IMR-90 (cell line): ENCODE measurements at regions not wholly inside any gene's neighbourhood (a gene's known extent, or its start where the extent isn't known, plus 50 kb on each side); places are given as distances from the start of the nearest gene placed in this dataset.

Source experiments
- ATAC-seq: fragments of 200-7000 bp; cut with Tn5 transposase; 2 replicates; pipeline ENCODE4 v1.9.1; 2020; ENCODE audit warnings: low read depth, mild to moderate bottlenecking, moderate library complexity
- BruUV-seq: library from RNA; stranded (reverse); fragments of 400-500 nt; replicated peaks from 2 replicates; lab custom pipeline; 2021; lab: Mats Ljungman, UMichigan
- CTCF ChIA-PET: fragments of 300-600 bp; formaldehyde crosslinking; extraction: SDS; loops from one replicate; lab custom pipeline; 2021; ENCODE audit warnings: antibody characterized with exemption; lab: Yijun Ruan, JAX
- POLR2A ChIA-PET: fragments of 300-600 bp; sonication (Branson Sonifier 250); formaldehyde crosslinking; loops from one replicate; lab custom pipeline; 2022; ENCODE audit warnings: antibody characterized with exemption; ENCODE audit not compliant: unreplicated experiment; lab: Charles Lee
- DNase-seq: peaks from one replicate; pipeline ENCODE4 v3.0.0; 2013
- H2AFZ ChIP-seq: replicated peaks from 2 replicates; pipeline ENCODE3; 2013; ENCODE audit warnings: low read length, mild to moderate bottlenecking; ENCODE audit not compliant: poor library complexity
- H2AK5ac ChIP-seq: 2 replicates; pipeline ENCODE4 v1.6.1; 2013; ENCODE audit warnings: low read depth, low read length, inconsistent platforms
- H2AK9ac ChIP-seq: replicated peaks from 2 replicates; pipeline ENCODE3; 2013; ENCODE audit warnings: mild to moderate bottlenecking, low read depth, low read length, moderate library complexity; ENCODE audit not compliant: poor library complexity
- H2BK120ac ChIP-seq: 2 replicates; pipeline ENCODE4 v1.6.1; 2013; ENCODE audit warnings: low read depth, low read length, inconsistent platforms
- H2BK15ac ChIP-seq: 3 replicates; pipeline ENCODE4 v1.6.1; 2013; ENCODE audit warnings: low read depth, low read length, inconsistent platforms
- H2BK20ac ChIP-seq: 2 replicates; pipeline ENCODE4 v1.6.1; 2013; ENCODE audit warnings: low read depth, mild to moderate bottlenecking, inconsistent platforms, low read length, moderate library complexity
- H2BK5ac ChIP-seq: 2 replicates; pipeline ENCODE4 v1.6.1; 2013; ENCODE audit warnings: mild to moderate bottlenecking, low read depth, low read length, inconsistent platforms; ENCODE audit not compliant: poor library complexity, severe bottlenecking
- H3K14ac ChIP-seq: replicated peaks from 2 replicates; pipeline ENCODE4 v1.6.1; 2013; ENCODE audit warnings: low read depth, low read length, inconsistent platforms
- H3K18ac ChIP-seq: 2 replicates; pipeline ENCODE4 v1.6.1; 2013; ENCODE audit warnings: low read depth, low read length, control low read depth
- H3K23ac ChIP-seq: 2 replicates; pipeline ENCODE4 v1.6.1; 2013; ENCODE audit warnings: low read depth, low read length, inconsistent platforms
- H3K27ac ChIP-seq: 2 replicates; pipeline ENCODE4 v1.5.1; 2013; ENCODE audit warnings: mild to moderate bottlenecking, control low read depth, low read length; ENCODE audit not compliant: insufficient read depth
- H3K27me3 ChIP-seq: 2 replicates; pipeline ENCODE4 v1.6.1; 2013; ENCODE audit warnings: low read length; ENCODE audit not compliant: control insufficient read depth, insufficient read depth
- H3K36me3 ChIP-seq: 2 replicates; pipeline ENCODE4 v1.6.1; 2013; ENCODE audit warnings: low read length, mixed read lengths; ENCODE audit not compliant: control insufficient read depth, insufficient read depth
- H3K4ac ChIP-seq: 2 replicates; pipeline ENCODE4 v1.6.1; 2013; ENCODE audit warnings: low read depth, low read length, inconsistent platforms
- H3K4me1 ChIP-seq: 2 replicates; pipeline ENCODE4 v1.6.1; 2013; ENCODE audit warnings: low read length, mixed read lengths; ENCODE audit not compliant: control insufficient read depth, insufficient read depth
- H3K4me2 ChIP-seq: 2 replicates; pipeline ENCODE4 v1.6.1; 2013; ENCODE audit warnings: low read depth, mild to moderate bottlenecking, control low read depth, low read length, moderate library complexity
- H3K4me3 ChIP-seq: 2 replicates; pipeline ENCODE4 v1.5.1; 2013; ENCODE audit warnings: low read depth, mild to moderate bottlenecking, control low read depth, low read length, moderate library complexity; ENCODE audit not compliant: insufficient read depth
- H3K56ac ChIP-seq: 2 replicates; pipeline ENCODE4 v1.6.1; 2013; ENCODE audit warnings: low read length, inconsistent platforms; ENCODE audit not compliant: insufficient read depth; ENCODE audit errors: extremely low read depth
- H3K79me1 ChIP-seq, 2 experiments: 2 replicates each; pipeline ENCODE4 v1.6.1; 2013; ENCODE audit warnings: low read length in 2 of 2, inconsistent platforms in 1 of 2, low read depth in 1 of 2
- H3K9ac ChIP-seq: 2 replicates; pipeline ENCODE4 v1.6.1; 2013; ENCODE audit warnings: low read depth, low read length, control low read depth
- H3K9me1 ChIP-seq: 2 replicates; pipeline ENCODE4 v1.6.1; 2013; ENCODE audit warnings: low read length, inconsistent platforms; ENCODE audit not compliant: insufficient read depth
- H3K9me3 ChIP-seq: 2 replicates; pipeline ENCODE4 v1.6.1; 2013; ENCODE audit warnings: low read length; ENCODE audit not compliant: control insufficient read depth, insufficient read depth
- H4K20me1 ChIP-seq: 2 replicates; pipeline ENCODE4 v1.6.1; 2013; ENCODE audit warnings: low read length, inconsistent platforms; ENCODE audit not compliant: insufficient read depth
- H4K5ac ChIP-seq: 2 replicates; pipeline ENCODE4 v1.6.1; 2013; ENCODE audit warnings: mild to moderate bottlenecking, low read depth, low read length, control low read depth
- H4K8ac ChIP-seq, 2 experiments: 2 replicates each; pipeline ENCODE4 v1.6.1; 2013; ENCODE audit warnings: low read depth in 2 of 2, low read length in 2 of 2, control low read depth in 1 of 2, inconsistent platforms in 1 of 2
- H4K91ac ChIP-seq: 2 replicates; pipeline ENCODE4 v1.6.1; 2013; ENCODE audit warnings: low read depth, low read length, inconsistent platforms; ENCODE audit not compliant: insufficient read depth
- CHD1 ChIP-seq: IDR thresholded peaks from 2 replicates; pipeline ENCODE4 v1.6.1; 2012; ENCODE audit warnings: low read depth, low read length, improper control_type of control experiment
- MXI1 ChIP-seq: IDR thresholded peaks from 2 replicates; pipeline ENCODE4 v1.6.1; 2012; ENCODE audit warnings: low read depth, mild to moderate bottlenecking, low read length, moderate library complexity, borderline replicate concordance
- POLR2A ChIP-seq: IDR thresholded peaks from 2 replicates; pipeline ENCODE4 v1.6.1; 2012; ENCODE audit warnings: mild to moderate bottlenecking, low read depth, low read length
- RCOR1 ChIP-seq: IDR thresholded peaks from 2 replicates; pipeline ENCODE4 v1.6.1; 2012; ENCODE audit warnings: mild to moderate bottlenecking, low read length, improper control_type of control experiment; ENCODE audit not compliant: insufficient replicate concordance
- SMC3 ChIP-seq: fragments of 150-350 bp; IDR thresholded peaks from 2 replicates; pipeline ENCODE4 v1.6.1; 2016; ENCODE audit warnings: low read depth, mild to moderate bottlenecking, antibody characterized with exemption, low read length, moderate library complexity
- WGBS, 2 experiments: methylation state at CpG; one replicate each; pipeline versions ENCODE4 v1.1.5 to v1.1.7; 2013; ENCODE audit warnings: missing lambda C conversion rate in 2 of 2; ENCODE audit not compliant: insufficient read length in 1 of 2; ENCODE audit errors: extremely low coverage in 2 of 2; 5-methylcytosine and 5-hydroxymethylcytosine counted together
- dilution Hi-C: fragments of 300-500 bp; cut with HindIII; formaldehyde crosslinking; loops from one replicate; pipeline ENCODE4 v1.14.3; 2018; ENCODE audit warnings: low sequenced_read_pairs; ENCODE audit not compliant: unreplicated experiment
- in situ Hi-C: fragments of 300-500 bp; cut with MboI; formaldehyde crosslinking; loops from 3 replicates; pipeline ENCODE4 v1.14.3; 2019; ENCODE audit warnings: low sequenced_read_pairs, inconsistent platforms, mixed read lengths
- intact Hi-C: fragments of 100-400 bp; cut with micrococcal nuclease; formaldehyde crosslinking; loops from 2 replicates; pipeline ENCODE4 v1.10.0; 2022
- TF ChIP-seq, protein P1 (sequence below): conservative IDR thresholded peaks from 2 replicates; pipeline ENCODE4 v1.5.1; 2012; ENCODE audit warnings: mild to moderate bottlenecking, low read depth, low read length, improper control_type of control experiment

DNA sequence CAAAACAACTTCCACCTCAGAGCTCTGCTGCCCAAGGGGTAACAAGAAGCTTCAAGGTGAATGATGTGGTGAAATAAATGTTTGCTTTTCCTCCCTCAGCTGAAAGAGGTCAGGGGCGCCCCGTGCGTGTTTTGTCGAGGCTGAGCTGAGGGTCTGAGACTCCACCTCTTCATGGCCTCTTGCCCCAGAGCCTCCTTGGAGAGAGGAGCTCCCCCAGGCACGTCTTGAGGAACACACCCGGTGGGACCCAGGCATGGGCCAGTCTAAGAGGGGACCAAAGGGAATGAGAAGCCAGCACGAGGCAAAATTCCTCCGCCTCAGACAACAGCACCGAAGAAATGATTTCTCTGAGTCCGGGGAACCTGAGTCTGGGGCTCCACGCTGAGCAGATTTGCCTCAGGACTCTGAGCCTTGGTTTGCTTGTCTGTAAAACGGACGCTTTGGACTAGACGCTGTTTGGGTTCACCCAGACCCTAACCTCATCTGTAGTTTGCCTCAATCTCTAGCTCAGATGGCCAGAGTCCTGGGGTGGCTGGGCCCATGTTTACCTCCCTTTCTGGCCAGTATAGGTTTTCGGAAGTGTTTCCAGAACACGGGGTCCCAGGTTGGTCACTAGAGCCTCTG lies 56.4 kb upstream of the ODC1 start:
- Histone ChIP-seq H3K4ac (no peak overlapping the region), H2AFZ (no peak overlapping the region), H2BK15ac (no peak overlapping the region), H2BK20ac (no peak overlapping the region), H3K27ac (no peak overlapping the region), H4K20me1 (no peaks in the 10 kb centered on the region), H3K79me1 (no peaks in the 10 kb centered on the region), H3K56ac (no peak overlapping the region), H3K9me3 (no peaks in the 10 kb centered on the region), H2AK9ac (no peak overlapping the region), H3K4me2 (no peak overlapping the region), H2BK120ac (no peak overlapping the region), H3K4me1 (no peaks in the 10 kb centered on the region), H2BK5ac (no peak overlapping the region), H3K9me1 (no peaks in the 10 kb centered on the region), H3K23ac (no peak overlapping the region), H4K8ac (no peak overlapping the region), H3K9ac (no peak overlapping the region), H3K36me3 (no peaks in the 10 kb centered on the region), H3K4me3 (no peak overlapping the region), H2AK5ac (no peak overlapping the region), H3K27me3 (peaks cover 53% of the 10 kb centered on the region), H3K18ac (no peak overlapping the region), H4K91ac (no peak overlapping the region), H3K14ac (no peak overlapping the region), H4K5ac (no peak overlapping the region)
- CTCF ChIA-PET: no interaction called here
- TF ChIP-seq, protein P1, sequence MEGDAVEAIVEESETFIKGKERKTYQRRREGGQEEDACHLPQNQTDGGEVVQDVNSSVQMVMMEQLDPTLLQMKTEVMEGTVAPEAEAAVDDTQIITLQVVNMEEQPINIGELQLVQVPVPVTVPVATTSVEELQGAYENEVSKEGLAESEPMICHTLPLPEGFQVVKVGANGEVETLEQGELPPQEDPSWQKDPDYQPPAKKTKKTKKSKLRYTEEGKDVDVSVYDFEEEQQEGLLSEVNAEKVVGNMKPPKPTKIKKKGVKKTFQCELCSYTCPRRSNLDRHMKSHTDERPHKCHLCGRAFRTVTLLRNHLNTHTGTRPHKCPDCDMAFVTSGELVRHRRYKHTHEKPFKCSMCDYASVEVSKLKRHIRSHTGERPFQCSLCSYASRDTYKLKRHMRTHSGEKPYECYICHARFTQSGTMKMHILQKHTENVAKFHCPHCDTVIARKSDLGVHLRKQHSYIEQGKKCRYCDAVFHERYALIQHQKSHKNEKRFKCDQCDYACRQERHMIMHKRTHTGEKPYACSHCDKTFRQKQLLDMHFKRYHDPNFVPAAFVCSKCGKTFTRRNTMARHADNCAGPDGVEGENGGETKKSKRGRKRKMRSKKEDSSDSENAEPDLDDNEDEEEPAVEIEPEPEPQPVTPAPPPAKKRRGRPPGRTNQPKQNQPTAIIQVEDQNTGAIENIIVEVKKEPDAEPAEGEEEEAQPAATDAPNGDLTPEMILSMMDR: no peak
- TF ChIP-seq SMC3 (no peak), POLR2A (no peak), MXI1 (no peak), RCOR1 (no peak), CHD1 (no peak)
- dilution Hi-C loops: no loop called here
- ATAC-seq (no peak), DNase-seq (no peak)
- in situ Hi-C loops: no loop called here
- intact Hi-C loops: no loop called here
- POLR2A ChIA-PET: no interaction called here
- BruUV-seq: no TSS peak
- 76% methylated on average over 10 of the region's 16 CpGs; no CpG with 5 or more reads in 1 of the 2 experiments for WGBS, 2 experiments
